Activated naive CD8-positive, alpha-beta T cell (primary cell): ENCODE measurements at regions not wholly inside any gene's neighbourhood (a gene's known extent, or its start where the extent isn't known, plus 50 kb on each side); places are given as distances from the start of the nearest gene placed in this dataset.
"Not testable (repeated sequence)": the region's sequence is repeated elsewhere in the genome, so short reads cannot be mapped to it uniquely, and the experiment has no call there.

Experiments used
- H3K27ac Mint-ChIP-seq: one replicate; pipeline ENCODE4 v1.8.0; 2021; ENCODE audit warnings: mixed read lengths
- H3K27me3 Mint-ChIP-seq: one replicate; pipeline ENCODE4 v1.8.0; 2021; ENCODE audit warnings: mixed read lengths
- H3K36me3 Mint-ChIP-seq: one replicate; pipeline ENCODE4 v1.8.0; 2021; ENCODE audit warnings: mixed read lengths
- H3K4me1 Mint-ChIP-seq: one replicate; pipeline ENCODE4 v1.8.0; 2021; ENCODE audit warnings: low read depth, mixed read lengths
- H3K4me3 Mint-ChIP-seq: one replicate; pipeline ENCODE4 v1.8.0; 2021; ENCODE audit warnings: mild to moderate bottlenecking, mixed read lengths
- H3K9me3 Mint-ChIP-seq: one replicate; pipeline ENCODE4 v1.8.0; 2021; ENCODE audit warnings: low read depth, mixed read lengths

- peaks cover 13% of the 10 kb centered on the region for H3K9me3 Mint-ChIP-seq
- no peak overlapping the region for H3K27ac Mint-ChIP-seq
- no peaks in the 10 kb centered on the region for H3K36me3 Mint-ChIP-seq
- no peaks in the 10 kb centered on the region for H3K4me1 Mint-ChIP-seq
- H3K4me3 Mint-ChIP-seq: no peak overlapping the region
- no peaks in the 10 kb centered on the region for H3K27me3 Mint-ChIP-seq
Measured at GRCh38 chr3:90055666-90056065, 948.2 kb downstream of the EPHA3 start.

DNA sequence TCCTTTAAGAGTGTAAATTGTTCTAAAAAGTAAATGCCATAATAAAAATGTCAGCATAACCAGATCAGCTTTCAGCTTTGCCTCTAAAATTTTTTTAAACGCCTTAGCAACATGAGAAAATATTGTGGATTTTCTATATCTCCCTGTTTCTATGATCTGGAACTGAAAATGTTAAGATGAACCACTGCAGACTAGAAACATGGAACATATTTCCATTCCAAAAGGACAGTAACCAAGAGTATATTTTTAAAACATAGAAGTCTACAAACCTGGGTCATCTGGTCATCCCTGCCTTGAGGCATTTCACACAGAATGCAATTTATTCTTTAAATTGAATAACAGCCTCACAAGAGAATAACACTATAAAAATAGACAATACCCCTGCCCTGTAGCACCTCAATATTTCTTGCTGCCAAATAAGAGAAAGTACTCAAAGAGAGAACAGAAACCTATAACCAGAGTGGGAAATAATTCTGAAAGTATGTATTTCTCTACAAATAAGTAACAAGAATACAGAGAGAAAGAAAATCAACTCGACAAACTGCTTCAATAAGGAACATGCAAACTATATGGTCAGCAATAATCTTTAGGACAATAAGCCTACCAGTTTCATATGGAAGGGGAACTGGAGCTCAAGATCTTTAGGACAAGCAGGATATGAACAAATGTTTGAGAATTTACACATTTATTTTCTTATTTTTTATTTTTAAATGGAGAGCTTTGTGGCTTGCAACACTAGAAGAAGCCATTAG lies 949.0 kb downstream of the EPHA3 start:
- Mint-ChIP-seq H3K27me3 (no peaks in the 10 kb centered on the region), H3K36me3 (no peaks in the 10 kb centered on the region), H3K4me1 (no peaks in the 10 kb centered on the region), H3K9me3 (peaks cover 13% of the 10 kb centered on the region), H3K27ac (no peak overlapping the region), H3K4me3 (no peak overlapping the region)

- Mint-ChIP-seq H3K27ac (no peak overlapping the region), H3K4me1 (no peaks in the 10 kb centered on the region), H3K27me3 (no peaks in the 10 kb centered on the region), H3K4me3 (no peak overlapping the region), H3K36me3 (no peaks in the 10 kb centered on the region), H3K9me3 (peaks cover 8% of the 10 kb centered on the region)
Measured at GRCh38 chr3:90062016-90062415, 954.6 kb downstream of the EPHA3 start.

GRCh38 chr3:90062631-90063200 lies 955.3 kb downstream of the EPHA3 start:
- Mint-ChIP-seq H3K36me3 (no peaks in the 10 kb centered on the region), H3K27ac (no peak overlapping the region), H3K4me3 (no peak overlapping the region), H3K4me1 (no peaks in the 10 kb centered on the region), H3K27me3 (no peaks in the 10 kb centered on the region), H3K9me3 (peaks cover 5% of the 10 kb centered on the region)

- H3K4me3 Mint-ChIP-seq: no peak overlapping the region
- no peak overlapping the region for H3K27ac Mint-ChIP-seq
- H3K9me3 Mint-ChIP-seq: peaks cover 9% of the 10 kb centered on the region
- H3K27me3 Mint-ChIP-seq: no peaks in the 10 kb centered on the region
- H3K36me3 Mint-ChIP-seq: no peaks in the 10 kb centered on the region
- H3K4me1 Mint-ChIP-seq: no peaks in the 10 kb centered on the region
Measured at GRCh38 chr3:90068783-90069182, 961.4 kb downstream of the EPHA3 start.

- peaks cover 9% of the 10 kb centered on the region for H3K9me3 Mint-ChIP-seq
- no peaks in the 10 kb centered on the region for H3K27me3 Mint-ChIP-seq
- H3K4me1 Mint-ChIP-seq: no peaks in the 10 kb centered on the region
- H3K36me3 Mint-ChIP-seq: no peaks in the 10 kb centered on the region
- H3K4me3 Mint-ChIP-seq: no peak overlapping the region
- no peak overlapping the region for H3K27ac Mint-ChIP-seq
Measured at GRCh38 chr3:90069748-90070147, 962.3 kb downstream of the EPHA3 start.

GRCh38 chr3:90076136-90076535 lies 968.7 kb downstream of the EPHA3 start:
- Mint-ChIP-seq H3K36me3 (no peaks in the 10 kb centered on the region), H3K4me1 (no peaks in the 10 kb centered on the region), H3K27ac (no peak overlapping the region), H3K9me3 (peaks cover 23% of the 10 kb centered on the region), H3K4me3 (no peak overlapping the region), H3K27me3 (no peaks in the 10 kb centered on the region)

DNA sequence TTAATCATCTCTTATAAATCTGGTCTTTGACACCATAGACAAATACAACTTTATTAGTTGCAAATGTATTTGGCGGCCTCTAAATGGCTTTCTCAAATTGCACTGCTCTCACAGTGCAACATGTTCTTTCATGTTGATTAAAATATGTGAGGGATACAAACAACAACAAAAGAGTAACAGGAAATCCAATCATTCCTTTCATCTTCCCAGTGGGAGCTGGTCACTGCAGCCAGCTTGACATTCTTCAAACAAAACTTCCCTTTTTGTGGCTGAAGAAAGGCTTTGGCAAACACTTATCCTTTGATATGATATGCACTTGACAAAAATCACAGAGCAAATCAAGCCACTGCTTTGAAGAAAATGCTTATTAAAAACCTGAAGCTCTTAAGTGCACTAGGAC lies 973.6 kb downstream of the EPHA3 start:
- Mint-ChIP-seq H3K27ac (no peak overlapping the region), H3K4me3 (no peak overlapping the region), H3K9me3 (peaks cover 11% of the 10 kb centered on the region), H3K36me3 (no peaks in the 10 kb centered on the region), H3K4me1 (no peaks in the 10 kb centered on the region), H3K27me3 (no peaks in the 10 kb centered on the region)

DNA sequence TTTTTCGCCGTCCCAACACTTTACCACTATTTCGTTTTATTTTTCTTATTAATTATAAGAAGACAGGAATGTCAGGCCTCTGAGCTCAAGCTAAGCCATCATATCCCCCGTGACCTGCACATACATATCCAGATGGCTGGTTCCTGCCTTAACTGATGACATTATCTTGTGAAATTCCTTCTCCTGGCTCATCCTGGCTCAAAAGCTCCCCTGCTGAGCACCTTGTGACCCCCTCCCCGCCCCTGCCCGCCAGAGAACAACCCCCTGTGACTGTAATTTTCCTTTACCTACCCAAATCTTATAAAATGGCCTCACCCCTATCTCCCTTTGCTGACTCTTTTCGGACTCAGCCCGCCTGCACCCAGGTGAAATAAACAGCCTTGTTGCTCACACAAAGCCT lies 978.9 kb downstream of the EPHA3 start:
- not testable (repeated sequence) for H3K4me3 Mint-ChIP-seq, H3K4me1 Mint-ChIP-seq, H3K36me3 Mint-ChIP-seq, H3K9me3 Mint-ChIP-seq, H3K27me3 Mint-ChIP-seq, H3K27ac Mint-ChIP-seq

- Mint-ChIP-seq H3K27me3 (no peaks in the 10 kb centered on the region), H3K4me3 (no peak overlapping the region), H3K36me3 (no peaks in the 10 kb centered on the region), H3K4me1 (no peaks in the 10 kb centered on the region), H3K27ac (no peak overlapping the region), H3K9me3 (no peaks in the 10 kb centered on the region)
Measured at GRCh38 chr3:90087703-90088102, 980.3 kb downstream of the EPHA3 start.

DNA sequence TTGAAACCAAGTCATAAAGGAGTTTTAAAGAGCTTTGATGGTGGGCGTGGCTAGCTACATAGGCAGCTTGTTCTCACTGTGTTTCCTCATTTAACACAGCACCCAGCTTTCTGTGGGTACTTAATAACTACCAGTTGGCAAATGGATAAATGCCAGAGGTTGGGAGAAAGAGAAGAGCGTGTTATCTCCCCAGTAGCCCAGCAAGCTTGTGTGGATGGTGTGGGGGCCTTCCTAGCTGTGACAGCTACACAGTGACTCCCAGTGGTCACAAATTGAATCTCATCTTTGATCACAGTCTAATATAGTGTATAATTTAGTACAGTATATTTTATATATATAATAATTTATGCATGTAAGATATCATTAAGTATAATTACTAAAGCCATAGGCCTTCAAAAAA lies 984.1 kb downstream of the EPHA3 start:
- Mint-ChIP-seq H3K4me1 (no peaks in the 10 kb centered on the region), H3K9me3 (peaks cover 3% of the 10 kb centered on the region), H3K27me3 (no peaks in the 10 kb centered on the region), H3K4me3 (no peak overlapping the region), H3K27ac (no peak overlapping the region), H3K36me3 (no peaks in the 10 kb centered on the region)

GRCh38 chr3:90092994-90093393 lies 985.6 kb downstream of the EPHA3 start:
- Mint-ChIP-seq H3K36me3 (no peaks in the 10 kb centered on the region), H3K4me1 (no peaks in the 10 kb centered on the region), H3K9me3 (peaks cover 3% of the 10 kb centered on the region), H3K27me3 (no peaks in the 10 kb centered on the region), H3K27ac (no peak overlapping the region), H3K4me3 (no peak overlapping the region)

- H3K27ac Mint-ChIP-seq: no peak overlapping the region
- no peak overlapping the region for H3K4me3 Mint-ChIP-seq
- no peaks in the 10 kb centered on the region for H3K36me3 Mint-ChIP-seq
- H3K4me1 Mint-ChIP-seq: no peaks in the 10 kb centered on the region
- H3K9me3 Mint-ChIP-seq: peaks cover 3% of the 10 kb centered on the region
- no peaks in the 10 kb centered on the region for H3K27me3 Mint-ChIP-seq
Measured at GRCh38 chr3:90095811-90096210, 988.4 kb downstream of the EPHA3 start.

DNA sequence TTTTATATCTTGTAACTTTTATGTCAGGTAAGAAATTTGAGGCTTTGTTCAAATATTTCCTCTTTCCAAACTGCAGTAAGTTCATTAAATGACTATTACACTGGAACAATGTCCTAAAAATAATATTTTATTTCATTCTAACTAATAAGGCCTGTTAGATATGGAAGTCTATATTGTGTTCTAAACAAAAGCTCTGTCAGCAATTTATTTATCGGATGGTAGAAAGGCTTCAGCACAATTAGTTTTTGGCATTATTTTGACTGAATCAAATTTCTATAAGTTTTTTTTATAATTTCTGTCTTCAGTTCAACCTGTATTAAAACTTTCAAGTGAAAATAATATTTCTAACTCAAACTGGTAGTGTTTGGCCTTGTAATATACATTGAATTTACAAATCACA lies 992.1 kb downstream of the EPHA3 start:
- Mint-ChIP-seq H3K27ac (no peak overlapping the region), H3K4me3 (no peak overlapping the region), H3K4me1 (no peaks in the 10 kb centered on the region), H3K27me3 (no peaks in the 10 kb centered on the region), H3K36me3 (no peaks in the 10 kb centered on the region), H3K9me3 (peaks cover 3% of the 10 kb centered on the region)

DNA sequence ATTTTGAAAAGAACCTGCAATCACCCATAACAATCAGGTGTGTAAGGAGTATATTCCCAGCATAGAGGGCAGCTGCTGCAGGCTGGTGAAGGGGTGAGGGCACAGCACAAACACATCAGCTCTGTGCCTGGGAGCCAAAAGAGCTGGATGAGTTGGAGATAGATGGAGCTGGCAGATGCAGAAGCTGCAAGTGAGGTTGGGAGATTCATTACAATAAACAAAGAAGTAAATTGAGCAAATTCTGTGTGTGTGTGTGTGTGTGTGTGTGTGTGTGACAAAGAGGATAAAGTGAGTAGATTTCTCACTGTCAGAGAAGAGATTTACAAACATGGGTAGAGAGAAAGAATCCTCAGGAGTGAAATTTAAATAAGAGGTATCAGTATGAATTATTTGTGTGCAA lies 994.7 kb downstream of the EPHA3 start:
- Mint-ChIP-seq H3K9me3 (no peaks in the 10 kb centered on the region), H3K27ac (no peak overlapping the region), H3K36me3 (no peaks in the 10 kb centered on the region), H3K27me3 (no peaks in the 10 kb centered on the region), H3K4me1 (no peaks in the 10 kb centered on the region), H3K4me3 (no peak overlapping the region)

GRCh38 chr3:90121326-90121725 lies 1013.9 kb downstream of the EPHA3 start:
- no peaks in the 10 kb centered on the region for H3K36me3 Mint-ChIP-seq
- H3K27me3 Mint-ChIP-seq: no peaks in the 10 kb centered on the region
- no peak overlapping the region for H3K4me3 Mint-ChIP-seq
- peaks cover 13% of the 10 kb centered on the region for H3K9me3 Mint-ChIP-seq
- H3K27ac Mint-ChIP-seq: no peak overlapping the region
- no peaks in the 10 kb centered on the region for H3K4me1 Mint-ChIP-seq
